ENCODE measurements at regions not wholly inside any gene's neighbourhood (a gene's known extent, or its start where the extent isn't known, plus 50 kb on each side); places are given as distances from the start of the nearest gene placed in this dataset.

DNA sequence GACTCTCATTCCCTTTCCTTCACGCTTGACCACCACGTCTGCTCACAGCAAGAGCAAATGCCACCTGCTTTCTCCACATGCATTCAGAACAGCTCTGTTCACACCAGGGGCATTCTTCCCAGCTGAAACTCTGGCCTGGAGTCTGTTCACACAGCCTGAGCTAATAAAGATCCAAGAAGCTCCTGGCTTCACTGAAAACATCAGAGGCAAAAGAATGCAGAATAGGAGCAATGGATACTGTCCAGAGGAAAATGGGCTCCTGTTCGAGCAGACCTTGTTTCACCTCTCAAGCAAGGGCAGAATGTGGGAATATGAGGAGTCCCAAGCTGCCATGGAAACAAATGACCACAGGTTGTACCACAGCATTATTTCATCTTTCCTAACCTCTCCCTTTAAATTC is 402.7 kb upstream of the TNC start:
- TF ChIP-seq, protein P1, sequence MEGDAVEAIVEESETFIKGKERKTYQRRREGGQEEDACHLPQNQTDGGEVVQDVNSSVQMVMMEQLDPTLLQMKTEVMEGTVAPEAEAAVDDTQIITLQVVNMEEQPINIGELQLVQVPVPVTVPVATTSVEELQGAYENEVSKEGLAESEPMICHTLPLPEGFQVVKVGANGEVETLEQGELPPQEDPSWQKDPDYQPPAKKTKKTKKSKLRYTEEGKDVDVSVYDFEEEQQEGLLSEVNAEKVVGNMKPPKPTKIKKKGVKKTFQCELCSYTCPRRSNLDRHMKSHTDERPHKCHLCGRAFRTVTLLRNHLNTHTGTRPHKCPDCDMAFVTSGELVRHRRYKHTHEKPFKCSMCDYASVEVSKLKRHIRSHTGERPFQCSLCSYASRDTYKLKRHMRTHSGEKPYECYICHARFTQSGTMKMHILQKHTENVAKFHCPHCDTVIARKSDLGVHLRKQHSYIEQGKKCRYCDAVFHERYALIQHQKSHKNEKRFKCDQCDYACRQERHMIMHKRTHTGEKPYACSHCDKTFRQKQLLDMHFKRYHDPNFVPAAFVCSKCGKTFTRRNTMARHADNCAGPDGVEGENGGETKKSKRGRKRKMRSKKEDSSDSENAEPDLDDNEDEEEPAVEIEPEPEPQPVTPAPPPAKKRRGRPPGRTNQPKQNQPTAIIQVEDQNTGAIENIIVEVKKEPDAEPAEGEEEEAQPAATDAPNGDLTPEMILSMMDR (IDR thresholded peaks at IDR 0.05), result no peak
- no peak for TF ChIP-seq POLR2A (IDR thresholded peaks at IDR 0.05)
